GM18499 (cell line): ENCODE measurements at regions not wholly inside any gene's neighbourhood (a gene's known extent, or its start where the extent isn't known, plus 50 kb on each side); places are given as distances from the start of the nearest gene placed in this dataset.
"Not testable (repeated sequence)": the region's sequence is repeated elsewhere in the genome, so short reads cannot be mapped to it uniquely, and the experiment has no call there.

Experiments
- ATAC-seq: cut with Tn5 transposase; IDR thresholded peaks from one replicate; pipeline ENCODE4 v1.9.1; 2021; ENCODE audit warnings: moderate number of reproducible peaks; ENCODE audit not compliant: insufficient read depth, unreplicated experiment

- no peak for ATAC-seq
Measured at GRCh38 chr5:101785090-101785489, 511.0 kb downstream of the SLCO4C1 start.

GRCh38 chr5:101783241-101784013 is 512.7 kb downstream of the SLCO4C1 start:
- ATAC-seq, result no peak

- ATAC-seq, result no peak
Measured at GRCh38 chr5:101782352-101783103, 513.6 kb downstream of the SLCO4C1 start.

GRCh38 chr5:101751105-101751504 is 545.0 kb downstream of the SLCO4C1 start:
- no peak for ATAC-seq

- ATAC-seq, result not testable (repeated sequence)
Measured at GRCh38 chr5:101743000-101743399, 553.1 kb downstream of the SLCO4C1 start.

- no peak for ATAC-seq
Measured at GRCh38 chr5:101728933-101729332, 567.2 kb downstream of the SLCO4C1 start.

- no peak for ATAC-seq
Measured at GRCh38 chr5:101721543-101721942, 574.5 kb downstream of the SLCO4C1 start.

GRCh38 chr5:101720033-101720432 is 576.1 kb downstream of the SLCO4C1 start:
- ATAC-seq, result no peak

GRCh38 chr5:101717721-101718120 is 578.4 kb downstream of the SLCO4C1 start:
- ATAC-seq, result no peak

GRCh38 chr5:101716941-101717340 is 579.1 kb downstream of the SLCO4C1 start:
- no peak for ATAC-seq

GRCh38 chr5:101715790-101716189 is 580.3 kb downstream of the SLCO4C1 start:
- ATAC-seq, result not testable (repeated sequence)

GRCh38 chr5:101689306-101689705 is 606.8 kb downstream of the SLCO4C1 start:
- ATAC-seq, result no peak

- ATAC-seq, result no peak
Measured at GRCh38 chr5:101688156-101688555, 607.9 kb downstream of the SLCO4C1 start.

- ATAC-seq, result no peak
Measured at GRCh38 chr5:101687349-101687985, 608.6 kb downstream of the SLCO4C1 start.

- no peak for ATAC-seq
Measured at GRCh38 chr5:101686536-101687157, 609.4 kb downstream of the SLCO4C1 start.

GRCh38 chr5:101679816-101680215 is 616.3 kb downstream of the SLCO4C1 start:
- no peak for ATAC-seq

- no peak for ATAC-seq
Measured at GRCh38 chr5:101678481-101679193, 617.4 kb downstream of the SLCO4C1 start.

- ATAC-seq, result no peak
Measured at GRCh38 chr5:101677961-101678360, 618.1 kb downstream of the SLCO4C1 start.

- no peak for ATAC-seq
Measured at GRCh38 chr5:101676646-101677045, 619.4 kb downstream of the SLCO4C1 start.
